ENCODE measurements at regions not wholly inside any gene's neighbourhood (a gene's known extent, or its start where the extent isn't known, plus 50 kb on each side); places are given as distances from the start of the nearest gene placed in this dataset.

DNA sequence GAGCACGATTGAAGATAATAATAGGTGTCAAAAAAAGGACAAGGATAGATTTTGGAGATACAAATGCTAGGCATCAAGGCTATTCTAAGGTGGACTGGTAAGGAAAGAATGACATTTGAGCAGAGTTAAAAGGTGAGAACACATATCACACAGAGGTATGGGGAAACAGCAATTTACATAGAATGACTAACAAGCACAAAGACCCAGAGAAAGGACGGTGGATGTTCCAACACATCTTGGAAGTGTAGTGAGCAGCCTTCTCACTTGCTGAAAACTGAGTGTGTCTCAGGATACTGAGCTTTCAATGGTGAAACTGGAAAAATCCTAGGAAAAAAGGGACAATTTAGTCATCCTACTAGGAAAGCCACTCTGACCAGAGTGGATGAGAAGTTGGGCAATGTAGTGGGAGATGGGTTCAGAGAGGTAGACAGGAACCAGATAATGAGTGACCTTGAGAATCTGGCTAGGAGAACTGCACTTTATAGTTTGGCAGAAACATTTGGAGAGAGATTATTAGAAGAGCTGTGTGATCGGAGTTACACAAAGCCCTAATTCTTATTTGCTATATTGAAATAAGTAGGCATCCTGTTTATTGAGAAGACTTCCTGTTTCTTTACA is 706.0 kb downstream of the KCNA4 start:
- DNase-seq, result no peak

DNA sequence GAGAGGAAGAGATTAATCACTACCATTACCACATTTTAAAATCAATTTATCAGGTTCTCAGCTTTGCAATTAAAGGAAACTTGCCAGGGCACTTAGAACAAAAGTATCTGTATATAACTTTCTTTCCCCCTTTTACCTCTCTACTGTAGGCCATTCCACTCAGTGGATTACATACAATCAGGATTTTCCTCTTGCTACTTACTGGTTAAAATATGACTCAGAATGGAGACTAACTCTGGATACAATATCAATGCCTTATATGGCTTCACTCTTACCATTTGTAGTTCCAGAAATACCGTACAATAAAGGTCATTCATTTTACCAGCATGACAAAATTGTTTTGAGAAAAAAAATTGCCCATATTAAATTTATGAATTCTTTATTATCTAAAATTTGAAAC is 706.8 kb downstream of the KCNA4 start:
- no peak for DNase-seq

DNA sequence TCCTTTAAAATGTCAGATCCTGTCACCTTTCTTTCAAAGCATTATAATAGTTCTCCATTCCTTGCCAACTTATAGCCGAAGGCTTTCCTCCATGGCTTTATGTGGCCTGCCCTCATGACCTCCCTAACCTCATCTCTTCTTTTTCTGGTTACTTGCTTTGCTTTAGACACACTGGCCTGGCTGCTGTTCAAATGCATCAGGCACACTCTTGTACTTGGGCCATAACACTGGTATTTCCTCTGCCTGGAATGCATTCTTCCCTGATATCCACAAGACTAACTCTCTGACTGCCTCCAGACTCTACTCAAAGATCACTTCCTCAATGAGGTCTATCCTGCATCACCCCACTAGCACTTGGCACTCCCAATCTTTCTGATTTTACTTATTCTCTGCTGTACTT is 710.3 kb downstream of the KCNA4 start:
- DNase-seq, result no peak

DNA sequence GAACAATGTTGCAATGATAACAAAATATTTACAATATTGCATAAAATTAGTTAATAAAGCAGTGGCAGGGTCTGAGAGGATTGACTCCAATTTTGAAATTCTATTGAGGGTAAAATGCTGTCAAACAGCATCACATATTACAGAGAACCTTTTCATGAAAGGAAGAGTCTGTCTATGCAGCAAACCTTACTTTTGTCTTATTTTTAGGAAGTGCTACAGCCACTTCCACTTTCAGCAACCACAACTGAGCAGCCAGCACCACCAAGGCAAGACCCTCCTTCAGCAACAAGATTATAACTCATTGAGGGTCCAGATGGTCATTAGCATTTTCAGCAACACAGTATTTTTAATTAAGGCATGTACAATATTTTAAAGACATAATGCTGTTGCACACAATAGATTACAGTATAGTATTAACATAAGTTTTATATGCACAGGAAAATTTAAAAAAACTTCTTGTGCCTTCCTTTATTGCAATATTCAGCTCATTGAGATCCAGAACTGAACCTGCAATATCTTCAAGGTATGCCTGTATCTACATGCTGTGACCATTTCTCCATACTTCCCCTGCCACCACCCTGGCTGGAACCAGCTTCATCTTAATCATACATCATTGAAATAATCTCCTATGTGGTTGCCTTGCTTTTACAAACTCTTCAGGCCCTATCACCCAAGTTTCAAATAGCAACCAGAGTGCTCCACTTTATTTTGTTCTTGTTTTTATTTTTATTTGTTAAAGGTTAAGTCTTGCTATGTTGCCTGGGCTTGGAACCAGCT is 711.2 kb downstream of the KCNA4 start:
- DNase-seq, result no peak

DNA sequence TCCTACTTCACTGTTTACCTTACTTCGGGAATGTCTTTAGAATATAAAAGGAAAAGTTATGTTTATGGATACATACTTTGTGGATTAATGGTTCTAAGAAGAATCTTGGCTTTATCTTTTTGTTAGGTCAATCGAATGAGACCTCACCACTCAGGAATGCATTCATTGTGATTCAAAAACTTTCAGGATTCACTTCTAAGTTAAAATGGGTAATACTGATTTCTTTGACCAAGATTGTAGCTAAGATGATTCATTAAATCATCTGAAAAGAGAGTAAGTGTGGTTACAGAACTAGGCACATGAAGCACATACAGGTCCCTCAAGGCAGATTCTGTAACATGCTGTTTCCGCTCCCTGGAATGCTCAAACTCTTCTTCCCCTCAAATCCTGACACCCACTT is 716.4 kb downstream of the KCNA4 start:
- DNase-seq, result no peak

DNA sequence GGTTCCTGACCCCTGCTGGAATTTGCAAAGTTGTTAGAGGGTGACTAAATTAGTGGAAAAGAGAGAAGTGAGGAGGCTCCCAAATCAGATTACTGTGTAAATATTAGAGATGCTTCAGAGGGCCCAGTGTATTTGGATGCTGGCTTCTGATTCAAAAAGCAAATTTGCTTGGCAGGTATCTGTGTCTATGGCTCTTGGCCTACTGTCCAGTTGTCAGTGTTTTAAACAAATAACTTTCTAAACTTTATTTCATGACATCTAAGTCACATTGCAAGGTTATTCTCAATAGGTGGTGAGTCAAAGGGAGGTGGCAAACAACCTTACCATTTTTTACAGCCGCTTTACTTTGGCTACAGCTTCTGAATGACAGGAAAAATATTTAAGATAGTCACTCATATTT is 720.1 kb downstream of the KCNA4 start:
- DNase-seq, result no peak

DNA sequence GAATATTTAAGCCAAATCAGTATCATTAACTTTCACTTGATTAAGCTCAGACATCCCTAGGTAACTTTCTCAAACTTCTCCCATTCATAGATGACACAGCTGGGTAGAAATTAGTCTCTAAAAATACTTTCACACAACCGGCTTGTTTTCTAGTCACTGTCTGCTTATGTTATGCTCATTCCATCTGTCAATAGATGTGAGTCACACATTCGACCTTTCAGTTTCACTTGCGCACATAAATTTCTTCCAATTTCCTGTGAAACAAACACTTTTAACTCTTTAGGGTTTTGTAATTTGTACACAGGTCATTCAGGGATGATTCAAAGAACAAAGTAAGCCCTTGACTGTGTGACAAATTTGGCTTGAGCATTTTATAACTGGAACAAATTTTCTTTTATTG is 723.0 kb downstream of the KCNA4 start:
- no peak for DNase-seq

DNA sequence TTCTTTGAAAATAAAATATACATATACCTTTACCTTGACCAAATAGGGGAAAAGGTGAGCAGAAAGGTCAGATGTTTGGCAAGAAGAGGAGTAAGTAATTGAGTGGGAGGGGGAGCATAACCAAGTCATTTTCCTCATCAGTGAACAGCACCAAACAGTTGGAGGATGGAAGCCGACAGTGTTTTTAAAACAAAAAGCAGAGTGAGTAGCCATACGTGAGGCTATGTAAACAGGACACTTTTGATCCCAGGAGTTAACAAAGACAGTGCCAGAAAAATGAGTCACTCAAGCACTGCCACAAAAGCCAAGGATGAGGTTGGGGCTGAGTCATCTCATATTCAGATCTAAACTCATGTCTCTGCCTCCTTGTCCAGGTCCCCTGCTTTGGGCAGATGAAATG is 734.7 kb downstream of the KCNA4 start:
- DNase-seq, result no peak

DNA sequence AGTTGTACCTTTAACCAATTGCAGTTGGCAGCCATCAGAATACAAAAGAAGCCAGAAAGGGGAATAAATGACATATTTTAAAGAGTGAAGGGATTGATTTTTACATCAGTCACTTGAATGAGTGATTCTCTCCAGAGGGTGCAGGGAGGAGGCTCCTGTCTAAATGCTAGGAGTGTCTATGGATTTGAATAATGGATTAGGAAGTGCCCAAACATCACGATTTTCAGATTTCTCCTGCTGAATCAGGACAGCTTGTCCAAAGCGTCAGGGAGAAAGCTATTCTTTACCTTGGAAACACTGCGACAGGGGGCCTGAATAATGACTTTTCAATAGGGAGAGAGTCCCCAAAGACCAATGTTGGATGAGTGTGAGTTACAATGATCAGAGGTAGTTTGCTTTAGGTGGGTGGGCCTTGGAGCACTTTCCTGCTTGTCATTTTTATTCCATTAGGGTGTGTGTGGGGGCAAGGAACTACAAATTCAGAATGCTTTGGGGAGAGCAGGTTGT is 735.5 kb downstream of the KCNA4 start:
- no peak for DNase-seq

DNA sequence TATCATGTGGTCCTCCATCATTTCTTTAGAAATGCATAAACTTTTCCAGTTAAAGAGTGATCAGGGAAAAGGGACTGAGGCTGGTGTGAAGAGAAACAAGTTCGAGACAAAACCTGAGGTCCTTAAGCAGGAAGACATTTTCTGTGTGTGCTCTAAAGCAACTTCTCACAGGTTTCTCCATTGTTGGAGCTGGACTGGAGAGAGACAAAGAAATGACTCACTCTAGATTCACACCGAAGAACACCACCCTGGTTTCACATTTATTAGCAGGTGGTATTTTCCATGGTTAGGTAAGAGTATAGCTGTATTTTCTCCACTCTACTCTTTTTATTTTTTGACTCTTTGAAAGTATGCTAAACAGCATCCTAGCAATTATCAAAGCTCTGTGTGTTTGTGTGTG is 736.4 kb downstream of the KCNA4 start:
- no peak for DNase-seq

DNA sequence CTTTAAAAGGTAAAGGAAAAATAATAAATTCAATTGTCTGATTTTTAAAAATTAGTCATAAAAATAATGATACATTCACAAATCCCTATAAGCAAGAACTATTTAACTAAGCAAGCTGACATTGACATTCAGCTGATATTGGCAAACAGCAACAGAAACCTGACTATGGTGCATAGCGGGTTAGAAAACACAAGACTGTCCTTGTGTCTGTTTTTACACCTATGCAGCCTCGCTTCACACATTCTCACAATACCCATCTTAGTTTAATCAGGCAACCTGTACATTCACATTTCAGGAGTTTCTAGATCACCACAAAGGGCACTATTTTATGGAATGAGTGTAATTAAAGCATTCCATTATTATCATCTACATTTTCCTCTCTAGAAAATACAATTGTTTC is 737.1 kb downstream of the KCNA4 start:
- DNase-seq, result no peak

DNA sequence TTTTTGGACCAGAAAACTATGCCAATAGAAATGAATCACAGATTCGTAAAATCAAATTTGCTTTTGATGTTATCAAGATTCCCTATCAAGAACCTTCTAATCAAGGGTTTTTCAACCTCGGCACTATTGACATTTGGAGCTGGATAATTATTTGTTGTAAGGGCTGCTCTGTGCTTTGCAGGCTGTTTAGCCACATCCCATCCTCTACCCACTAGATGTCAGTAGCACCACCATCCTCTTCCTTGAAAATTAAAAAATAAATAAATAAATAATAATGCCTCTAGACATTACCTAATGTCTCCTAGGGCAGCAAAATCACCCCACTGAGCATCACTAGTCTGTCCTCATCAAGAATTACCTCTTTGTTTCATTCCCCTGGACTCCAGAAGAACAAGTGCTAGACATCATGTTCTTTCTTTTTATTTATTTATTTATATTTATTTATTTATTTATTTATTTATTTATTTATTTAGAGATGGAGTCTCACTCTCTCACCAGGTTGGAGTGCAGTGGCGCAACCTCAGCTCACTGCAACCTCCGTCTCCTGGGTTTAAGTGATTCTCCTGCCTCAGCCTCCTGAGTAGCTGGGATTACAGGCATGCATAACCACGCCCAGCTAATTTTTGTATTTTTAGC is 744.7 kb downstream of the KCNA4 start:
- no peak for DNase-seq

DNA sequence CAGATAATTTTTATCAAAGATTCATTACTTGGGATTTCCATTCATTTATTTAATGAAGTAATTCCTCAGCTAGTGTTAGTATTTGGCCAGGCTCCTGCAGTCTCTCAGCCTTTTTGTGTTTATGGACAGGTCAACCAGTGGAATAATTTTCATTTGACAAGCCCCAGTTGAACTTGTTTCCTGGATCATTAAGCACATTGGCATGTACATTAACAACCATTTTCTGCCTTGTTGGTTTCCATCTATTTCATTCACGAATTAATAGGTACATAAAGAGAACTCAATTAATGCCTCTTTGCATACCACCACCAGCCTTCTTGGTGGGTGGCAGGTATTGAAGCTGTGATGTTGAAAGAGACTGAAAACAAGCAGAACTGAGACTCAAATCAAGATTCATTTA is 745.2 kb downstream of the KCNA4 start:
- DNase-seq, result no peak

DNA sequence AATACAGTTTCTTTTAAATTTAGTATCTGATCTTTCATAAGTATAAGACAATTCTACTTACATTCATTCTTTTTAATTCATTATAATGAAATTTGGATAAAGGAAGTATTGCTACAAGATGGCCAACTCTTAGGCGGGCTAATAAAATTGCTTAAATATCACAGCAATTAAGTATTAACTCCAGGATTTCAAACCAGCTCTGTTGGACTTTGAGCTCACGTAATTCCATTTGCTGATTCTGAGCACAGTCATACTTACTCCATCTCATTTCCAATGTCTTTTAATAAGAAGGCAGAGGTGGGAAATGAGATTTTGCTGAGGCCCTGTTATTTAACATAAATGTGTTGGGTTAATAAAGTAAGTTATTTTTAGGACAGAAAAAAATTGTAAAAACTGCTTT is 748.1 kb downstream of the KCNA4 start:
- DNase-seq, result no peak

DNA sequence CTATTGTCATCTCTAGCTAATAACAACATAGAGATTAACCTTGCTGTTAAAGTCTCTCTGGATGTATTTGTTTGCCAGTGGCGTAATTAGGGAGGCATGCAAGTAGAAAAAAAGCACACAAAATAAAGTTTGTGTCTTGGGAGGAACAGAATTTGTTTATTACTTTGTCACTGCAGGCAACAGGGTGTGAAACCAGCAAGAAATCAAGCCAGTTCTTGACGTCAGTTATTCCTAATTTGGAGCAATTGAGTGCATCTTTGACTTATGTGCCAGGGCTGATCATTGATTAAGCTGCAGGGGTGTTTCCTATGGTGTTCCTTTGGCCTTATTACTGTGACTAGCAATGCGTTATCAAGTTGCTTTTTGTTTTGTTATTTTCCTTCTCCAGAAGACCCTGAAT is 751.0 kb downstream of the KCNA4 start:
- no peak for DNase-seq

DNA sequence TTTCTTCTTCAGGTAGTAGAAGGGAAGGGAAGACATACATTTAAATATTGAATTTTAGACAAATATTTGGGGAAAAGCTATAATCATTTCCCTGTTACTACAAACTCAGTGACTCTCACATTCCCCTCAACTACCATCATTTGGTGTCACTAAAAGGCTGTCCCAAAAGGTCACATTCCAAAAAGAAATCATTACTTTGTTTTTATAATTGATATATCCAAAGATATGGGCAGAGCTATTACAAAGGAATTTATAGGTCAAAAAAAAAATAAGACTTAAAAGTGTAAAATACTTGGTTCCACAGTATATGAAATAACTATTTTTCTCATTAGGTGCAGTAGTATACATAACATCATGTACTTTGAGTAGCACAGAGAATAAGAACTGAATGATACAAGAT is 751.4 kb downstream of the KCNA4 start:
- no peak for DNase-seq

DNA sequence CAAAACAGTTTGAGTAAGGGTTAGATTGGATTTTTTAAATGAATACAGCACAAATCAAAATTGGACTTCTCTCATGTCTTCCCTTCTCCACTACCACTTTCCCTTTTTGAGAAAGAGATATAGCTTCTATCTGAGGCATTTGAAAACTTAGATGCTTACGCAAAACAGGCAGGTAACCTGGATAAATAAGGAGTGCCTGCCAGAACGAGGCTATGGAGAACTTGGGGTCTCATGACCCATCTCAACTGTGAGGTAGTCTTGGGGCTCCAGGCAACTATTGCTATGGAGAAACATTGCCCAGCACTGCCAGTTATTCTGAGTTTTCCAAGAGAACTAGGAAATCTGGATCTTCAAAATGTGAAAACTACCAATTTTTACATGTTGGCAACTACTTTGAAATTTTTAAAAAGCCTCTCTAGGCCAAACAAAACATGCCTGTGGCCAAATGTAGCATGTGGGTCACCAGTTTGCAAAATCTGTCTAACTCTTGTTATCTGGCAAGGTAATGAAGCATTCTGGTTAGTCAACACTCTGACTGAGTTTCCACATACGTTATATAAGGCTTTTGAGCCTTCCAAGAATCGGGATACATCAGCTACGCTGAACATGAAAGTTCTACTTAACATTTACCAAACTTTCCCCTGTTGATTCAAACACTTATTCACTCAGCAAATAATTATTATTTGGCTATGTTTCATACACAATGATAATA is 752.7 kb downstream of the KCNA4 start:
- DNase-seq, result no peak

DNA sequence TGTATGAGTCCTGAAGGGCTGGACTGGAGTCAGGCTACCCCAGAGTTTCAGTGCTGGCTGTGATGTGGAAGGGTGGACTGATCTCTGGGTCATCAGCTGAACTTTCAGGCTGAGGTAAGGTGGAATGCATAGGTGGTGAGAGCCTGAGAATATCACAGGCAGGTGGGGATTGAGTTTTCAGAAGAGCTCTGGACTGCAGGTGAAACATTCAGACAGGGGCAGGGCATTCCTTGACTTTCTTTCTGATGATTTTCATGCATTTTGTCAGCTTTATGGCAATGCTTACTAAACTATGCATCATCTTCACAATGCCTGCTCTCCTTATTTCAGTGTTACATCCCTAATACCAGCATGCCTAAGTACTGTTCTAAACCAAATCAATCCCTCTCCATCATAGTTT is 755.0 kb downstream of the KCNA4 start:
- no peak for DNase-seq

DNA sequence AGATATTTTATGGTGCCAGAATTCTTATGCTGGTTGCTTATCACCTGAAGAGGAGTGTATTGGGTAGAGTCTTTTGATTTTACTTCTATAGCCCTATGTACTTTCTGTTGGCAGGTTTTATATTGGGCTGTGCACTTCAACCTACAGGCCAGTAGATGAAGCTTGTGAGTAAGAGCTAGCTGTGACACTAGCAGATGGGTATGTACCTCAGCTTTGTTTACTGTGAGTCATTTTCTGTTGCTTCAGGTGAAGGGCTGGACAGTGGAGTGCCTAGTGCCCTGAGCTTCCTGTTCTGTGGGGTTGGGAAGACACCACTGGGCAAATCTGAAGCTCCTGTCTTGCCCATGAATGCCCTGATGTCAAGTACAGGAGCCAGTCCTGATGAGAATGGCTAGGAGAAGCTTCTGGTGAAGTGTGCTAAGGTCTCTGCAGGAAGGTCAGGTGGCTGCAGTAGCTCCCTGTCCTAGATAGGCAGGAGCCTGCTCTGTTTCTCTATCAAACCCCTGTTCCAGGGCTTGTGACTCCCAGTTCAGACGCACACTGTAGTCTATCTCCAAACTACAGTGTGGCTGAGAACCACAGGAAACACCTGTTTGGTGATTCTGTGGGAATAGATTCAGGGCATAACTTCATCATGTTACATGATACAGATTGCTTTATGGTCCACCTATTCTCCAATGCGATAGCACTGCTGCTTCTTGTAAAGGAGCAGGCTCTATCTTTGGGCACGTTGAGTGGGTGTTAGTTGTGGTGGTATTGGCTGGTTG is 755.7 kb downstream of the KCNA4 start:
- no peak for DNase-seq

DNA sequence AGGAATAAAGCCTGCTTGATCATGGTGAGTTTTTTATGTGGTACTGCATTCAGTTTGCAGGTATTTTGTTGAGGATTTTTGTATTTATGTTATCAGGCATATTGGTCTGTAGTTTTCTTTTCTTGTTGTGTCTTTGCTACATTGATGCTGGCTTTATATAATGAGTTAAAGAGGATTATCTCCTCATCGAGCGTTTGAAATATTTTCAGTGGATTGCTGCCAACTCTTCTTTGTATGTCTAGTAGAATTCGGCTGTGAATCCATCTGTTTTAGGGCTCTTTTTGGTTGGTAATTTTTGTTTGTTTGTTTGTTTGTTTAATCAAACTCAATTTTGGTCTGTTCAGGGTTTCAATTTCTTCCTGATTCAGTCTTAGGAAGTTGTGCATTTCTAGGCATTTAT is 758.4 kb downstream of the KCNA4 start:
- no peak for DNase-seq

DNA sequence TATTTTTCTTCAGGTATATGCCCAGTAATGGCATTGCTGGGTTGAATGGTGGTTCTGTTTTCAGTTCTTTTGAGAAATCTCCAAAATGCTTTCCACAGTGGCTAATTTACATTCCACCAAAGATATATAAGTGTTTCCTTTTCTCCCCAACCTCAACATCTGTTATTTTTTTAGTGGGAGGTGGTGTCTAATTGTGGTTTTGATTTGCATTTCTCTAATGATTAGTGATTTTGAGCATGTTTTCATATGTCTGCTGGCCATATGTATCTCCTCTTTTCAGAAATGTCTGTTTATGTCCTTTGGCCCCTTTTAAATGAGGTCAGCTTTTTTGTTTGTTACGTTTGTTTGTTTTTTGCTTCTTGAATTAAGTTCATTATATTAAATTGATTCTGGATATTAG is 760.2 kb downstream of the KCNA4 start:
- no peak for DNase-seq

DNA sequence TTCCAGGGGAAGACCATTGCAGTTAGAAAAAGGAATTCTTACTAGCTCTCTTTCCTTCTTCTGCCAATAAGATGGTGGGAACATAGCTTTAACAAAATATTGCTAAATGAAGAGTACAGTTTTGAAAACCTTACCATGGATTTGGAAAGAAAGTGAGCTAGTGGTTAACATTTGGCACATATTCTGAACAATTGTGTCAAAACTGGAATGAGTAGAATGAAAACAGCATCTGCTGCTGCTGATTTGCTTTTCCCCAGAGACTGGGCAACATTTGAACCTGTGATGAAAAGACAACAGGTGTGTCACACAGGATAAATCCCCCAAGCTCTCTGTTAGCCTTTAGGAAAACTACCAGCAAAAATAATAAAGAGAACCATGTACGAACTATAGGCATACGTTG is 761.4 kb downstream of the KCNA4 start:
- no peak for DNase-seq
